ENCODE measurements at regions not wholly inside any gene's neighbourhood (a gene's known extent, or its start where the extent isn't known, plus 50 kb on each side); places are given as distances from the start of the nearest gene placed in this dataset.
A peak's percentile ranks its signal among the peaks of the same experiment; 100 is the strongest.

- TF ChIP-seq ZSCAN25 (CRISPR knock-in tag; IDR thresholded peaks at IDR 0.05) (no peak), ZNF329 (CRISPR knock-in tag; IDR thresholded peaks at IDR 0.05; ENCODE audit: low read depth) (no peak), GZF1 (CRISPR knock-in tag; IDR thresholded peaks at IDR 0.05) (no peak), SALL2 (CRISPR knock-in tag; IDR thresholded peaks at IDR 0.05) (no peak), ZBTB7A (CRISPR knock-in tag; IDR thresholded peaks at IDR 0.05) (no peak), RARG (CRISPR knock-in tag; IDR thresholded peaks at IDR 0.05; ENCODE audit: low read depth) (no peak), ZNF879 (CRISPR knock-in tag; IDR thresholded peaks at IDR 0.05) (no peak), SOX5 (CRISPR knock-in tag; IDR thresholded peaks at IDR 0.05; ENCODE audit: borderline replicate concordance) (no peak), DMAP1 (CRISPR knock-in tag; IDR thresholded peaks at IDR 0.05) (no peak), CBX2 (IDR thresholded peaks at IDR 0.05; ENCODE audit: low read depth, low read length) (no peak), CBX2 (CRISPR knock-in tag; IDR thresholded peaks at IDR 0.05; ENCODE audit: low read depth) (no peak), ZNF770 (CRISPR knock-in tag; IDR thresholded peaks at IDR 0.05) (no peak)
Observed at GRCh38 chr9:80259079-80259478, 687.3 kb downstream of the TLE4 start (continued).

- WGBS (ENCODE audit: low lambda C conversion rate): 33% methylated on average over 5 of the region's 6 CpGs
- H3K4me1 ChIP-seq (ENCODE audit: insufficient read depth, low read length): no peaks in the 10 kb centered on the region
- H3K9me3 ChIP-seq (ENCODE audit: low read length): peaks cover 59% of the 10 kb centered on the region
- no peak overlapping the region for H3K4me3 ChIP-seq (replicated peaks in 1 of 3; ENCODE audit: insufficient read depth in 1 of 3, low read depth in 2 of 3, low read length in 3 of 3)
- intact Hi-C loops (cut with micrococcal nuclease; ENCODE audit: unreplicated experiment): no loop called here
- H3K27ac ChIP-seq (ENCODE audit: extremely low read length, insufficient read depth, low read length): no peak overlapping the region
- no peak overlapping the region for H2AFZ ChIP-seq (ENCODE audit: low read length)
- no peaks in the 10 kb centered on the region for H3K79me2 ChIP-seq (ENCODE audit: insufficient read depth, low read length)
- no peak overlapping the region for H3K9ac ChIP-seq (ENCODE audit: insufficient read depth, low read depth, low read length)
- in situ Hi-C loops (cut with HindIII; ENCODE audit: extremely low pct_ligation_motif_present, low pct_unique_long_range_greater_than_20kb): no loop called here
- ChIA-PET CTCF (ENCODE audit: low intra/inter-chr PET ratio, low total read pairs) (no interaction called here), POLR2A (no interaction called here)
- H3K4me2 ChIP-seq (ENCODE audit: low read depth, low read length): no peak overlapping the region
- no peak for DNase-seq (ENCODE audit: low spot score)
- no peak for FAIRE-seq
- no peaks in the 10 kb centered on the region for H3K36me3 ChIP-seq (replicated peaks in 1 of 2; ENCODE audit: control insufficient read depth in 1 of 2, insufficient read depth in 2 of 2, low read length in 2 of 2)
- no peak for TF ChIP-seq RAD21 (CRISPR knock-in tag; IDR thresholded peaks at IDR 0.05)
- peak; percentile 72; the same call in 1 of the 2 replicates for TF ChIP-seq CEBPB (IDR thresholded peaks at IDR 0.05; ENCODE audit: borderline replicate concordance, low read depth, low read length)
- H3K27me3 ChIP-seq (ENCODE audit: control insufficient read depth in 1 of 2, insufficient read depth in 2 of 2, low read length in 2 of 2): no peaks in the 10 kb centered on the region
- no TSS peak for BruUV-seq (replicated peaks)
- H4K20me1 ChIP-seq (ENCODE audit: insufficient read depth, low read length): no peaks in the 10 kb centered on the region
- no peak for ATAC-seq
Observed at GRCh38 chr9:80251778-80252177, 680.0 kb downstream of the TLE4 start.
